Coronary artery (tissue), 2 donors: ENCODE measurements at regions not wholly inside any gene's neighbourhood (a gene's known extent, or its start where the extent isn't known, plus 50 kb on each side); places are given as distances from the start of the nearest gene placed in this dataset.
A peak's percentile ranks its signal among the peaks of the same experiment; 100 is the strongest.

Experiments used
- DNase-seq: peaks from one replicate; pipeline ENCODE4 v3.0.0-alpha.2; 2017; ENCODE audit warnings: low spot score
- H3K27ac ChIP-seq, 2 donors: fragments of 200-600 bp; sonication (generic); one replicate each; pipeline ENCODE4 v1.5.1; 2016 to 2019
- H3K4me3 ChIP-seq: fragments of 200-600 bp; sonication (generic); 2 replicates; pipeline ENCODE4 v1.5.1; 2016; ENCODE audit warnings: mild to moderate bottlenecking, moderate library complexity
- CTCF ChIP-seq: fragments of 200-600 bp; sonication (generic); IDR thresholded peaks from one replicate; pipeline ENCODE4 v1.5.1; 2019; ENCODE audit warnings: antibody characterized with exemption

DNA sequence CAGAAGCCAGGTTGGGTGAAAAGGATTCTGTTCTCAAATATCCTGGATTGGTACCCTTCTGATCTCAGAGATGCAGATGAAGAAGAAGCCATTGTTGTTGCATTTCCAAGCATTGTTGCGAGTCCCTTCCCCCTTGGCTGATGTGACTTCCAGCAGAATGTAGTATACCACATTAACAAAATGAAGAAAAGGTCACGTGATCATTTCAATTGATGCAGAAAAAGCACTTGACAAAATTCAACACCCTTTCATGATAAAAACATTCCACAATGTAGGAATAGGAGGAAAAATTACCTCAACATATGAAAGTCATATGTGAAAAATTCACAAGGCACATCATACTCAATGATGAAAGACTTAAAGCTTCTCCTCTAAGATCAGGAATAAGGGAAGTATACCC lies 181.9 kb upstream of the PFN2 start:
- TF ChIP-seq CTCF = no peak
- Histone ChIP-seq H3K4me3 (no peak overlapping the region), H3K27ac (no peak overlapping the region)
- no peak for DNase-seq

DNA sequence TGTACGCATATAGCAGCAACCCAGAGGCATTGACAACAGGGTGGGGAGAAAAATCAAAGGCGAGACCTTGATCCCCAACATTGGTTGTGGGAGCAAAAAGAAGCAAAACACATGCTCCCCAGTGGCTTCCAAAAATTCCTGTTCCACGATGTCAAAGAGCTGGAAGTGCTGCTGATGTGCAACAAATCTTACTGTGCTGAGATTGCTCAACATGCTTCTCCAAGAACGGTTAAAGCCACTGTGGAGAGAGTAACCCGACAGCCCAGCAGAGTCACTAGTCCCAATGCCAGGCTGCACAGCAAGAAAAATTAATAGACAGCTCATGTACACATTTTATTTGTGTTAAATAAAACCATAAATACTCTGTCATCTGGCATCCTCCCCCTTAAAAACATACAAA lies 179.9 kb upstream of the PFN2 start:
- Histone ChIP-seq H3K4me3 (no peak overlapping the region), H3K27ac (no peak overlapping the region)
- no peak for TF ChIP-seq CTCF
- DNase-seq = no peak

DNA sequence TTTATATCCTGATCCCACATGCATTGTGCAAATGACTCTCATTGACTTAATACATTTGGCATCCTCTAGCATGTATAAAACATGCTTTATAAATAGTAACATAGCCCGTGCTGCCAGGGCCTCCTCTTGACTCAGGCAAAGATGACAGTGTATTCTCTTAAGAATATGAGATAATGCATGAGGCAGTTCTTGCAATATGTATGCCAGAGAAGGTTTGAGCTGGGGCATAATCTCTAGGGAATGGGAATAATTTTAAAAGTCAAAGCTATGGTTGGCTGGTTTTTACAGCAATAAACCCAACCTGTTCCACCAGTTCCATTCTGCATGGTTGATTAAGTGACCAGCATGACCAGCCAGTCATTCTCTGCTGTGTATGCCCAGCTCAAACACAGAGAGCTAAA lies 179.0 kb upstream of the PFN2 start:
- no peak for TF ChIP-seq CTCF
- H3K27ac ChIP-seq = no peak overlapping the region
- H3K4me3 ChIP-seq = no peak overlapping the region
- no peak for DNase-seq

- Histone ChIP-seq H3K4me3 (no peak overlapping the region), H3K27ac (no peak overlapping the region)
- TF ChIP-seq CTCF = no peak
These were observed 177.5 kb upstream of the PFN2 start for GRCh38 chr3:150148227-150148626.

DNA sequence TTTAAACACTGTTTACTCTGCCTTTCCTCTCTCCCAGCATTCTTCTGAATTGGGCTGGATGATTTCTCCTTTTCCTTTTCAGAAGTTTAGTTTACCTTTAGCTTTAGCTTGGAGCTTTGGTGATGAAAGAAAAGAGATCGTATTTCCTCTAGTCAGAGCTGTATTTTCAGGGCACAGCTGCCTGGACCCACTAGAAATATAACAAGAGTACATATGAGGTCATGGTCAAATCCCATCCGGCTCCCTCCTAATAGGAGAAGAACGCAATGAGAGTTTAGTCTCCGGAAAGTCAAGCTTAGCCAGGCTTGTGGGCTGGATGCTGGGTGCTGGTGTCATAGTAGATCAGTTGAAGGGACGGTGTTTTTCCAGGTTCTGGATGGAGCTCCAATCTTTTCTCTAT lies 177.1 kb upstream of the PFN2 start:
- H3K27ac ChIP-seq = no peak overlapping the region
- no peak for DNase-seq
- TF ChIP-seq CTCF = no peak
- H3K4me3 ChIP-seq = no peak overlapping the region

More at GRCh38 chr3:150148227-150148626, 177.5 kb upstream of the PFN2 start:
- DNase-seq = no peak

DNA sequence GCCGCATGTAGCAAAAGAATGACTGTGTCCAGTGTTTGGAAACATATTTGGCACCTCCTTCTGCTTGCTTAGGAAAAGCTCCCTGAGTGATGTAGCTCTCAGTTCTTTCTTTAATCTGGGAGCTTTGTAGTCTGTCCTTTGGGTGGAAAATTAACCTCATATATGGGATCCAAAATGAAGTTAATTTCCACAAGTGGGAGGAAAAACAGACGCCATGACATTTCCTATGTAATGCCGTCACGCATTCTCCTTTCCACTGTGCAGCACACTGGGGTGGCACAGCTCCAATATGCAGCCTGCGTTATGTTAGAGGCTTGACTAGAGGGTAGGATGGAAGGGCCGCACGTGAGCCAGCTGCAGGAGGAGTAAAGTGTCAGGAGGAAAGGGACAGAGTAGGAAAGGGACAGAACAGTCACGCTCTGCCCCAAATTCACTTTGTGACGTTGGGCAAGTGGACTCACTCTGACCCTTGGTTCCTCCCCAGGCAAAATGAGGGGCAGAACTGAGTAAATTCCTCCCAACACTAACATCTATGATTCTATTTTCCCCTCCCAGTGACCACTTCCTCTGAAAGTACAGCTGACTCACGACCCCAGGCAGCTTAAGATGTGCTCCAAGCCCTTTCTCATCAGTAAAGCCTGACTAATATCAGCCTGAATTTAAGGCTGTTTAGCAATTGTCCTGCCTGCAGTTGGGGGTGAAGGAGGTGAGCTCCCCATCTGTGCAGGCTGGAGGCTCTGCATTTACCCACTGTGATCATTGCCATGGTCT lies 176.5 kb upstream of the PFN2 start:
- TF ChIP-seq CTCF = no peak
- Histone ChIP-seq H3K27ac (peak overlapping the region in 1 of 2 donors; percentile 8), H3K4me3 (no peak overlapping the region)
- DNase-seq = no peak

- no peak for TF ChIP-seq CTCF
- no peak overlapping the region for H3K4me3 ChIP-seq
- H3K27ac ChIP-seq = no peak overlapping the region
- DNase-seq = no peak
These were observed 175.0 kb upstream of the PFN2 start for GRCh38 chr3:150145659-150146058.
